ENCODE measurements at regions not wholly inside any gene's neighbourhood (a gene's known extent, or its start where the extent isn't known, plus 50 kb on each side); places are given as distances from the start of the nearest gene placed in this dataset.
"Not testable (repeated sequence)": the region's sequence is repeated elsewhere in the genome, so short reads cannot be mapped to it uniquely, and the experiment has no call there.

GRCh38 chr5:72579290-72579689 is 72.1 kb upstream of the ZNF366 start:
- DNase-seq: not testable (repeated sequence)

GRCh38 chr5:72572236-72572765 is 65.1 kb upstream of the ZNF366 start:
- DNase-seq: no peak

GRCh38 chr5:72569408-72569944 is 62.3 kb upstream of the ZNF366 start:
- no peak for DNase-seq

- no peak for DNase-seq
Observed at GRCh38 chr5:72566746-72567145, 59.5 kb upstream of the ZNF366 start.

DNA sequence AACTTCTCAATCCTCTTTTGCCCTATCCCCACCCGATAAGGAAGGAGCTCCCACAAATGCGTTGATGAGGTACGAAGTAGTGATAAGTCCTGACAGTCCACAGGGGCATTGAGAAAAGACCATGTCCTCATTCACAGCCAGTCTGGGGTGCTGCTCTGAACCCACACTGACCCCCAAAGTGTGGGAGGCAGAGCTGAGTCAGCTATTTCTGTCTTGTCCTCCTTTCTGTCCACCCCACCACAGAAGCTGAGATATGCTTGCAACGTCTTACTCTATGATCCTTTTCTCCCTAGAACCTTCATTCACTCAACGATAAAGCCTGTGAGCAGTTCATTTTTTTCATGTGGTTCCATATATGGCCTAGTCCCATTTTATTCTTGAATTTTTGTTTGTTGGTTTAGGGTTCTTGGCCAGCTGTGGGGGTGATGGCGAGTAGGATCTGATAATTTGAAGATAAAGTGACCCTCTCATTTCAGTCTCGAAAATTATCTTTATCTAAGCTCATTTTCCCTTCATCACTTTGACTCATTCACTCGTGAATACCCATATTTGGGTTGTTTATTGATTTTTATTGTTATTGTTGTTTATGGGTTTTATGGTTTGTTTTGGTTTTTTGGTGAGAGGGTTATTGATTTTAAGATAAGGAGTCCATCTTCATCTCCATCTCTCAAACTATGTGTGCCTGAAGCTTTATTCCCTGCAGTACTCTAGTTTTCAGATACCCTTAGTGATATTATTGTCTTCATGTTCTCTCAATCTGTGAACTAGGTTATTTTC is 58.5 kb upstream of the ZNF366 start:
- no peak for DNase-seq

GRCh38 chr5:72562717-72563116 is 55.5 kb upstream of the ZNF366 start:
- DNase-seq: no peak

DNA sequence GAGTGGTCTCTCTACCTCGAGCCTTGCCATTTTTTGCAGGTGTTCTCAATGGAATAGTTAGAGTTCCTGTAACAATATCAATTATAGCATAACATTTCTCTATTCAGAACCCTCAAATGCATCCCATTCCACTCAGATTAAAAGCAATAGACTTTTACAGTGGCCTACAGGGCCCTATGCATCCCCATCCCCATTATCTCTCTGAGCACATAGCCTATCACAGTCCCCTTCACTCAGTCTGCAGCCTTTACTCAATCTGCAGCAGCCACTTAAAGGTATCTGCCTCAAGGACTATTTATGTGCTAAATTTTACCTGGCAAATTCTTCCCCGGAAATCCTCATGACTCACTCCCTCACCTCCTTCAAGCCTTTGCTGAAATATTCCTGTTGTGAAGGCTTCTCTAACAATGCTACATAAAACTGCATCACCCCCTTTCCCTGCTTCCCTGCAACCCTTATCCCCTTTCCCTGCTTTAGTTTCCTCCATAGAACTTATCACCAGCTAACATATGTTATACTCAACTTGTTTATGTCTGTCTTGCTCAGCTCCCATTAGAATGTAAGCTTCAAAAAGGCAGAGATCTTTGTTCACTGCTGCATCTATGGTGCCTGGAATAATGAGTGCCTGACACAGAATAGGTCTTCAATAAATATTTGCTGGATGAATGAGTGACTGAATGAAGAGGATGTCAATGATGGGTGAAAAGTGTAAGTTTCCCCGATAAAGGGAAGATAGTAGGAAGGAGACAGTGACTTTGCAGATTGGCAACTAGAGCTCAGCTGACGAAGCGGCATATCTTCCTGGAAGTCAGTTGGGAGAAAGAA is 54.1 kb upstream of the ZNF366 start:
- DNase-seq: no peak

DNA sequence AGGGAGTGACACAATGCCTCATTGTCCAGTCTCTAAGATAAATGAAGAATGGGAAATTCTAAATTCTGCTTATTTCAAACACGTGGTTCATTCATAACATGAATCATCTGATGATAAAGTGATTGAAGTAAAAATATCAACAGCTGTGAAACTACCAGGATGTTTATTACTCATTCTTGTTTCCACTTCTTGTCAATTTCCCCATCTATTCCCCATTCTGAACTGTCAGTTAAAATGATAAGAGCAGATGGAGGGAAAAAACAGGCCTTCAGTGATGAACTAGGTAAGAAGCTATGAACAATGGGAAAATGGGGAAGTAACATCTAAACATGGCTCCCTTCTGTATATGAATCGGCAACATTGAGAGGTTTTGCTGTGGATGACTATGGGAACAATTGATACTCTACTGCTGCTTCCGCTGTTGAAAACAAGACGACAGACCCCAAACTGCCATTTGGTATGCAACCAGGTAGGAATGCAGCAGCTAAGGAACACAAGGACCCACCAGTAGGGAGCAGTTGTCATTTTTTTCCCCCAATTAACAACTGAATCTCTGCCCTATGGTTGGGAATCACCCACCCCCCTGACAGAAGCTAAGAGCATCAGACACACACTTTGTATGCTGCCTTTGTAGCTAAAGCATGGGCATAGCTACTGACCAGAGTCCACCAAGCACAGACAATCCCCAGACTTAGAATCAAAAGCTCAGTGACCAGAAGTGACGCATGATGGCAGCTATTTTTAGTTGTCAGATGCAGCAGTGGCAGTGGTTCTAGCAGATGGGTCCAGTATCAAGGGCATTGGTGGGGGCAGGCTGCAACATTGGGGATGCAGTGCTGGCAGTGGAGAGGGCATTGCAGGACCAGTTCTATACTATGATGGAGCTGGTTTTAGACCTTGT is 52.9 kb upstream of the ZNF366 start:
- no peak for DNase-seq

DNA sequence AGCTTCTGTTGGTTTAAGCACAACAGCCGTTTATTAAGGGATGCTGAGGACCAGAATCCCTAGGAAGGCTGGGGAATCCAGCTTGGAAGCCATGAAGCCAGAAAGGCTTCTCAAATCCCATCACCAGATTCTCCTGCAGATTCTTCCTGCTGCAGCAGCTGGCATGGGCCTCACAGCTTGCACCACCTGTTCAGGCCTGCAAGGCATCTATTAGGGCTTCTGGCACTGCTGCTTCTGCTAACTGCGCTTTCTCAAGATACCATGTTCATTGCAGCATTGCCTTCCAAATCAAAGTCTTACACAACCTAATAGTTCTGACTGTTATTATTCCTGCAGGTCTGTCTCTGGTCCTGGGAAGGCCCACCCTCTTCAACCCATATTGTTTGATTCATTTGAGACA is 51.2 kb upstream of the ZNF366 start:
- no peak for DNase-seq

- DNase-seq: no peak
Observed at GRCh38 chr5:72558046-72558336, 50.8 kb upstream of the ZNF366 start.

- no peak for DNase-seq
Observed at GRCh38 chr5:72557167-72558045, 50.2 kb upstream of the ZNF366 start.

All from kidney glomerular epithelial cell (primary cell).